Activated CD4-positive, CD25-positive, alpha-beta regulatory T cell treated with anti-CD3 and anti-CD28 coated beads, Interleukin-2, amount 50 U/mL, for 24 hours (primary cell): ENCODE measurements at regions not wholly inside any gene's neighbourhood (a gene's known extent, or its start where the extent isn't known, plus 50 kb on each side); places are given as distances from the start of the nearest gene placed in this dataset.
A peak's percentile ranks its signal among the peaks of the same experiment; 100 is the strongest.
"Not testable (repeated sequence)": the region's sequence is repeated elsewhere in the genome, so short reads cannot be mapped to it uniquely, and the experiment has no call there.

Source experiments
- ATAC-seq, 2 donors: fragments of 150-1000 bp; cut with Tn5 transposase; one replicate each; pipeline ENCODE4 v1.10.0; 2021; ENCODE audit warnings: mild to moderate bottlenecking in 1 of 2, moderate library complexity in 1 of 2

DNA sequence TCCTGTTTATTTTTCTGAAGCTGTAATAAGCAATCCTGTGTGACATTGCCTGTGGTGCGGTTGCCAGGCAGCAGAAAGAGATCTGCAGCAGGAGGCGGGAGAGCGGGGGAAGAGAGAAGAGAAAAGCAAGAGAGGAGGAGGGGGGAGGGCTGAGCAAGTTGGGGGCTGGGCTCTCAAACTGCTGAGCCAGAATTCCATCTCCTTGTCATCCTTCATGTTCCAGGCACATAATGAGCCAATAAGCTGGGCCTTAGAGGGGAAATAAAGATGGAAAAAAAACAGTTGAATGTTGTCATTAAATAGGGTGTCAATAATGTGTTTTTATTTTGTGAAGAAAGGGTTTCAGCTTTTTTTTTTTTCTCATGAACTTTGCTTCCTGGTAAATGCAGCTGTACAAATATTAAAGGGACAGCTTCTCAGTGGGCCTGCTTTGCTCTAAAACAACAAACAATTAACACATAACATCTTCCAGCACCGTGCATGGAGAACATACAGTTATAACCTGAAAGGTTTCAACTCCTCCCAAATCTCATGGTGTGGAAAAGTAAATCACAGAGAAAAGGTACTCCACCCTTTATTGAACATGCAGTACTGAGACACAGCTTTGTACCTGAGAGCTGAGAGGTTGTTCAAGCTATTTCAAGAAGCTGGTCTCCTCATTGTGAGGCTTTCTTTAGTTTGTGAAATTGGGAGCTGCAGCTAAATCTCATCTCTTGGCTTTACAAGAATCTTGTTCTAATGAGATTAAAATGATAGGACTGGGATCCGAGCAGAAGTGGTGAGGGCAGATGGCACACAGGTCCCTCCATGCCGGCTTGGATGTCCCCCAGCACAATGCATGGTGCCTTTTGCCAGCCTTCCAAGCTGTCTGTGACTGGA, 451.1 kb upstream of the KCNMB2 start:
- ATAC-seq: no peak

DNA sequence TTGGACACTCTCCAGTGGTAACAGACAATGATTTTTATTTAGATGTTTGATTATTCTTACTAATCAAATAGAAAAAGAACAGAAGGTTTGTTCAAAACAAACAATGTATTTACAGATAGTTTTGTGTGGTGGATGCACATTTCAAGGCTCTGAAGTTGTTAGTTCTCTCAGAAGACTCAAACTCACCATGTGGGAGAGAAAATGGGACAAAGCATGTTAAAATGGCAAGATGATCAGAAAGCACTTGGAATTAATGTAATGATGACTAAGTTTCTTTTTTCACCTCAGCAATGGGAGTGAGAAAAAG, 450.5 kb upstream of the KCNMB2 start:
- ATAC-seq: no peak

DNA sequence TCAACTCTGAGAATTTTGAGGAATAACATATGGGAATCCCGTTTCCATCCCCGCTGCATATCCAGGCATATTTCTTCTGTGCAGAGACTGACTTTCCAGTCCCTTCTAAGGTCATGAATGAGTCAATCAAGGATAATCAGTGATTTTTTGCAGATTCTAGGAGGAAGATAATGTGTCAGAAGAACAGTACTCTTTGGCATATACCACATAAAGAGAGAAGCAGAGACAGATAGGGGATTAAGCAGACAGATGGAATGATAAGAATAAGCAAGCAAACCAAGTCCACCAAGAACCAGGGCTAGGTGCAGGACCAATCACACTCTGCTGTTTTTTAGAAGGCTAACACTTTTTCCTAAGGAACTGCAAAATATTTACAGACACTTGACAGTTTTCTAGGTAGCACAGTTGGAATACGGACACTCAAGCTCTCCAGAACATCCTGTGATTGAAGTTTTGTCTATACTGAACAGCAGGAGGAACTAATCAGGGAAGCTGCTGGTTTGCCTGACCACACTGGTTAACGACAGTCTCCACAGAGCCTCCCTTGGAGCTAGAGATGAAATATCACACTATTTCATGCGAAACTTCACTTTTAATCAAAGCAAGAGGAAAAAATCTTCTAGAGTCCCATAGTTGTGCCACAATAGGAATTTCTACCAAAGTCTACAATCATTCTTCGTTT, 450.0 kb upstream of the KCNMB2 start:
- ATAC-seq: no peak

DNA sequence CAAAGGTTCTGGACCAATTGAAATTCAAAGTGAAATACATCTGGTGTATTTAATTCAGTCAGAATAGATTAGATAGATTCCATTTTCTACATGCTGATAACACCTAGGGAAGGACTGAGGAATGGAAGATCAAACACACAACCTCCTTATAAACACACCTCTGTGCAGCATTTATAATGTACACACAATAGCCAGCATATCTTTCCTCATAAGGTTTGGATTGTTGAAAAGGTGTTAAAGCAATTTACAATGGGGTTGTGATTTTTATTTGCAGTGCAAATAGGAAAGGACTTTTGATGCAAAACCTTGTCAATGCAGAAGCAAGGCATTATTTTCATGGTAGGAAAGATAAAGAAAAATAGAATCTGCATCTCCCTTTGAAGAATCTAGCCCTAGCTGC, 448.9 kb upstream of the KCNMB2 start:
- no peak for ATAC-seq

DNA sequence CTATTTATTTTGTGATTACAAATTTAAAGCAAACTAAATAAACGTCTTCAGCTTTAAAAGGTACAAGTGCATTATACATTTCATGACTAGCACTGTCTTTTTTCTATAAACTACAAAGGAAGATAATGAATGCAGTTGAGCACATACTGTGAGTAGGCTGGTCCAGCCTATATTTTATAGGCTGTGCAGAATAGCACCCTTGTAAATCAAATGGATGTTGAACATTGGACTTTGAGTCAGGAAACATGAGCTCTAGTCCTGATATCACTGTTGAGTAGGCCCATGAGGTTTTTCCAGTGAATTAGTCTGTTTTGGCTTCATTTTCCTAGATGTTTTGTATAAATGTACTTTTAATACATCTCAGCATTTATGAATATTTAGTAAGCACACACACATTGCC, 447.3 kb upstream of the KCNMB2 start:
- ATAC-seq: no peak

DNA sequence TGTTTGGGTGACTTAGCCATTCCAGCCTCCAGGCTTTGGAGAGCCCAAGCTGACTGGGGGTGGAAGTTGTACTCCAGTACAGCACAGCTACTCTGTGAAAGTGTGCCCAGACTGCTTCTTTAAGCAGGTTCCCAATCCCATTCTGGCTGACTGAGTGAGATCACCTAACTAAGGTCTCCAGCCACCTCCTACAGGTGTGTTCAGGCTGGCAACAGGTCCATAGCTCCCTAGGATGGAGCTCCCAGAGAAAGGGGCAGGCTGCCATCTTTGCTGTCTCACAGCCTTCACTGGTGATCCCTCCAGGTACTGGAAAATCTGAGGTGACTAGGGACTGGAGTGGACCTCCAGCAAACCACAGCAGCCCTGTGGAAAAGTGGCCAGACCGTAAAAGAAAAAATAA, 445.3 kb upstream of the KCNMB2 start:
- no peak for ATAC-seq

DNA sequence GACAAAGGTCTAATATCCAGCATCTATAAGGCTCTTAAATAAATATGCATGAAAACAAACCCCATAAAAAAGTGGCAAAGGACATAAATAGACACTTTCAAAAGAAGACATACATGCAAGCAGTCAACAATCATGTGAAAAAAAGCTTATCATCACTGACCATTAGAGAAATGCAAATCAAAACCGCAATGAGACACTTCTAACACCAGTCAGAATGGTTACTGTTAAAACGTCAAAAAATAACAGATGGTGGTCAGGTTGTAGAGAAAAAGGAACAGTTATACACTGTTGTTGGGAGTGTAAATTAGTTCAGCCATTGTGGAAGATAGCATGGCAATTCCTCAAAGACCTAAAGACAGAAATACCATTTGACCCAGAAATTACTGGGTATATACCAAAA, 440.7 kb upstream of the KCNMB2 start:
- no peak for ATAC-seq

DNA sequence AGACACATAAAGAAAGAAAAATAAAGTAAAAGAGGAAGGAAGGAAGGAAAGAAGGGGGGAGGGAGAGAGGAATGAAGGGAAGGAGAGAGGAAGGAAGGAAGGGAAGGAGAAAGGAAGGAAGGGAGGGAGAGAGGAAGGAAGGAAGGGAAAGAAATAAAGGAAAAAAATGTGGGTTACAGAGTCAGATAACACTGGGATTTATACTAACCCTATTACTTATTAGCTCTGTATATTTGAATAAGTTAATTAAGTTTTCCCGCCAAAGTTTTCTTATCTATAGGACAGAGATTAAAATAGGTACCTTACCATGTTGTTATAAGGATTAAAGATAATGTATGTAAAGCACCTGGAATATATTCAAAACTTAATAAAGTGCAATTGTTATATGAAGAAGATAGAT, 439.3 kb upstream of the KCNMB2 start:
- ATAC-seq: no peak

DNA sequence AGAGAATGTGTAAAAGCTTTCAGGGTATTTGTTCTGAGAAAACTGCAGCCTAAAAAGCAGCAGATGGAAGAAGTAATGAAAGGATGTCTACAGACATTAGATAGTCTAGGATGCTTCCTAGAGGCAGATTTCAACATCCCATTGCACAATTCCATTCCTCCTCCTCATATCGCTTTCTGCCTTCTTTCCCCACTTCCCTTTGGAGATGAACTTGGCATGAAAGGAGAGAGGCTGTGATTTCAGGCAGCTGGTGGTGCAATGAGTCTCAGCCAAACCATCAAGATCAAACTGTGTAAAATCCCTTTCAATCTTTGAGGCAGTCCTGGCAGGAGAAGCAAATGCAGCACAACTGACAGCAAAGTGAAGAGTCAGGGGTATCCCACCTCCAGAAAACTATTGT, 438.7 kb upstream of the KCNMB2 start:
- no peak for ATAC-seq

DNA sequence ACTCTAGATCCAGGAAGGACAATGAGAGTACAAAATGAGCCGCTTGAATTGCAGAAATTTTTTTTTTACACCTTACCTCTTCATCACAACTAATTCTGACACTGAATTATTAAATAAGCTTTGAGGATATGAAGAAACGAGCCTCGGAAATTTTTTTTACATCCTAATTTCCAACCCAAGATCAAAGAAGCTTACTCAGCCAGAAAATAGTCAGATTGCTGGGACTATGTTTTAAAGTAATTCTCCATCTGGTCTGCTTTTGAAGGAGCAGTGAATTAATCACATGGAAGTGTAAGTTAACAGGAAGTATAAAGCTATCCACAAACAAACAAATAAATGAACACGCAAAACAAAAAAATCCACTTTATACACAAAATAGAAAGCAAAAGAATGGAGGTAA, 437.0 kb upstream of the KCNMB2 start:
- no peak for ATAC-seq

DNA sequence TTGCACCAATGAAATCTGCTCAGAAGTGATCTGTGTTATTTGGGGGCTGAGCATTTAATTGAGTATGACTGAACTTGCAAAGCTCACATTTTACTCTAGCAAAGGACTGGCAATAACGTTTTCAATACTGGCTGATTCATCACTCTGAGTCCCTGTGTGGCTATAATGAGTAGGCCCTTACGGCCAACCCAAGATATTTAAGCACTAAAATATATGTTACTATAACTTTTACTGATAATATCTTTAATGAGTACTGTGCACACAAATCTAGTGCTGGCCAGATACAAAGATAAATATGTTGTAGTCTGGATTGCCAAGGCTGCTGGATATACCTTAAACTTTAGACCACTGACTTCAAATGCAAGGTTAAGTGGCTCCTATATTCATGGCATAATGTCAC, 436.4 kb upstream of the KCNMB2 start:
- ATAC-seq: no peak

DNA sequence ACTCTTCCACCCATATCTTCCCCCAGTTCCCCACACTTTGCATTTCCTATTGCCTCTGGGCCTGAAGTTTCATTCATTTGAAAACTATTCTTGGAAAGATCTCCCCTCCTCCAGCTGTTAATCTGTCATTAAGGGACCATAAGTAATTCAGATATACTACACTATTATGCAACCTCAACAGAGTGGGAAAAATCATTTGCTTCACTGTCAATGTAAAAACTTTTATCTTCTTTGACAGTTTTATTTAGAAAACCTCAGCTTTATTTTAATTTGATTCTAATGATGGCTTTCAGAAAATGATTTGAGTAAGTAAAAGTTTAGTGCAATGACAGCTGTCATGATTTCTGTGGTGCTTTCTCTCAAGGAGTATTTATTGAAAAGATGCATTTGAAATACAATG, 435.3 kb upstream of the KCNMB2 start:
- no peak for ATAC-seq

DNA sequence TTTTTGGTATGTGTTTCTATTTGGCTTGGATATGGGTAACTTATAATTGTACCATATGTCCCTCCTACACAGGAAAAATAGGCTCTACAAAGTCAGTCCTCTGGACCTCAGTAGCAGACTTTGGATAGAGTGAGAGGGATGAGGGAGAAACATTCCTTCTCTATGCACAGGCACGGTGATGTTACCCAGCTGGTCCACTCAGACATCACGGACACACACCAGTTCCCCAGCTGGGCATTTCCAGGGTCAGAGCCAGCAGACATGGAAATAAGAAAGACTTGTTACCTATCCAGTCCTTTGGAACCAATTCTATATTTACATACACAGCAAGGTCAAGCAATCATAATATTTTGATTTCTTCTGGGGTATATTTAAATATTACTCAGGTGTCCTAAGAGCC, 433.1 kb upstream of the KCNMB2 start:
- ATAC-seq: no peak

DNA sequence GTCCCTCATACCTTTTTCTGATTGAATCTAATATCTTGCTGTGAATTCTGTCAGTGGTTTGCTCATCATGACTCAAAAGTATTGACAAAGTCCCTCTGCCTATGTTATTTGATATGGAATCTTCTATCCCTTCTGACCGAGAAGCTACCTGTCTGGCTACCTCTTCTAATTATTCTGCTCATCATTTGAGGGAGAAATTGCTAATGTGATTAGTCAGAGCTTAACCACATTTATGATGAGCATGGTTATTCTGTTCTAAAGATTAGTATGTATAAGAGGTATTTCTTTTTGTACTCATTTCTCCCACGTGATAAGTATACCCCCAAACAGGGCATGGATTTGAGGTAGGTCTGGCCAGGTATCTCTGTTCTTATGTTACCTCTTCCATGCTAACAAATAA, 428.4 kb upstream of the KCNMB2 start:
- ATAC-seq: no peak

DNA sequence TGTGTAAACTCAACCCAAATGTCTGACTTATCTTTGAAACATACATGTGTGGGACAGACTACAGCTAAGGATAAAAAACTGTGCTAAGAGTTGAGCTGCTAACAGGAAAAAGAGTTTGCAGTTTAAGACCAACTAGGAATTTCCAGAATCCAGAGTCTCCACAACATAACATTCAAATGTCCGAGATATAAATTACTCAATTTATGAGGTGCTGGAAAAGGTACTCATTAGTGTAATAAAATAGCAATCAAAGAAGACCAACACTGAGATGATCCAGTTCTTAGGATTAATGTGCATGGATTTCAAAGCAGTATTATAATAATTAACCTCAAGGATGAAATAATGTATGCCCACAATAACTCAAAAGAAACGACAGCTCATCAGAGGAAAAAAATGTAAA, 426.5 kb upstream of the KCNMB2 start:
- ATAC-seq: no peak

DNA sequence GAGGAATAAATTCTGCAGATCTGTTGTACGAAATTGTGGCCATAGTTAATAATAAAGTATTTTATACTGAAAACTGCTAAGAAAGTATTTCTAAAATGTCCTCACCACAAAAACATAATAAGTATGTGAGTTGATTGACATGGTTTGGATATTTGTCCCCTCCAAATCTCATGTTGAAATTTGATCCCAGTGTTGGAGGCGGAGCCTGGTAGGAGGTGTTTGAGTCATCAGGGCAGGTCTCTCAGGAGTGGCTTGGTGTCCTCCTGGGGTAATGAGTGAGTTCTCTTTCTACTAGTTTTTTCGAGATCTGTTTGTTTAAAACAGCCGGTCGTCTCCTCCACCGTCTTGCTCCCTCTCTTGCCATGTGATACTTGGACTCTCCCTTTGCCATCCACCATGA, 424.1 kb upstream of the KCNMB2 start:
- ATAC-seq: no peak

DNA sequence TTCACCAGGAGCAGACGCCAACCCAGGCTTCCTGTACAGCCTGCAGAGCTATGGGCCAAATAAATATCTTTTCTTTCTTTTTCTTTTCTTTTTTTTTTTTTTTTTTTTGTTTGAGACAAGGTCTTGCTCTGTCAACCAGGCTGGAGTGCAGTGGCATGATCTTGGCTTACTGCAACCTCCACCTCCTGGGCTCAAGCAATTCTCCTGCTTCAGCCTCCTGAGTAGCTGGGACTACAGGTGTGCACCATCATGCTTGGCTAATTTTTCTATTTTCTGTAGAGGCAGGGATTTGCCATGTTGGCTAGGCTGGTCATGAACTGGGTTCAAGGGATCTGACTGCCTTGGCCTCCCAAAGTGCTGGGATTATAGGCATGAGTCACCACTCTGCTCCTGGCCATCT, 423.7 kb upstream of the KCNMB2 start:
- ATAC-seq: not testable (repeated sequence)

DNA sequence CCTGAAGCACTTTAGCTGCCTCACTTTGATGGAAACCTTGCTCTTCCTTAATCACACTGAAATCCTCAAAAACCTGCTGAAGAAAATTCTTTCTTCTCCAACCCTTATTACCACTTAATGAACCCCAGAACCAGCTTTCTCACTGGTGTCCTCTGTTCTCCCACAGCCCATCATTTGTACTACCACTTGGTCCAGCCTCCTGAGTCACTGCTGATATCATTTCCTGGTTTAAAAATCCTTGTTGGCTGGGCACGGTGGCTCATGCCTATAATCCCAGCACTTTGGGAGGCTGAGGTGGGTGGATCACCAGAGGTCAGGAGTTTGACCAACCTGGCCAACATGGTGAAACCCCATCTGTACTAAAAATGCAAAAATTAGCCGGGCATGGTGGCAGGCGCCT, 418.6 kb upstream of the KCNMB2 start:
- no peak for ATAC-seq

DNA sequence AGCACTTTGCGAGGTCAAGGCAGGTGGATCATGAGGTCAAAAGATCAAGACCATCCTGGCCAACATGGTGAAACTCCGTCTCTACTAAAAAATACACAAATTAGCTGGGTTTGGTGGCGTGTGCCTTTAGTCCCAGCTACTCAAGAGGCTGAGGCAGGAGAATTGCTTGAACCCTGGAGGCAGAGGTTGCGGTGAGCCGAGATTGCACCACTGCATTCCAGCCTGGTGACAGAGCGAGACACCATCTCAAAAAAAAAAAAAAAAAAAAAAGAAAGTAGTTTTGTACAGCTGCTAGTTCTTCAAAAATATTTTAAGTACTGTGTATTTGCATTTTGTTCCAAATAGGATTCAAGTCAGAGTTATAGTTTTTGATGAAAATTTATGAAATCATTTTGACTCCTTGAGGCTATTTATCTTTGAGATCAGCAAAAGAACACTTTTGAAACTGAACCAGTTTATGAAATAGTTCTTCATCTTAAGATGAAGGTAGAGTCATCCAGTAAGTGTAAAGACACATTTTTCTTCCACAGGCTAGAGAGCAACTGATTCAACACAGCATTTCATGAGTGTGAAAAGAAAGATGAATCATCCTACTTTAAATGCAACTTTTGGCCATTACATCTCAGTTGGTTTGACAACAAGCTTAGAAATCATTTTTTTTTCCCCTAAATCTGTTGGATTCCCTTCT, 416.5 kb upstream of the KCNMB2 start:
- ATAC-seq: not testable (repeated sequence)

DNA sequence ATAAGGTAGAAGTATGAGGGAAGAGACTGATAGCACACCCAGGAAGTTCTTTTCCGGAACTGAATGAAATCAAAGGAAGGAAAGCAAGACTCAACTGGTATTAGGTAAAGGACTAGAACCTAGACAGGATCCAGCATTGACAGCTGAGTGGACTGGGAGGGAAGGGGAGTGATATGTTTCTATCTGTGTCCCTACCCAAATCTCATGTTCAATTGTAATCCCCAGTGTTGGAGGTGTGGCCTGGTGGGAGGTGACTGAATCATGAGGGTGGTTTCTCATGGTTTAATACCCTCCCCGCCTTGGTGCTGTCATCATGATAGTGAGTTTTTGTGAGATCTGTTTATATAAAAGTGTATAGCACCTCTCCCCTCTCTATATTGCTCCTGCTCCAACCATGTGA, 415.9 kb upstream of the KCNMB2 start:
- ATAC-seq: peak in 1 of 2 donors; percentile 17

DNA sequence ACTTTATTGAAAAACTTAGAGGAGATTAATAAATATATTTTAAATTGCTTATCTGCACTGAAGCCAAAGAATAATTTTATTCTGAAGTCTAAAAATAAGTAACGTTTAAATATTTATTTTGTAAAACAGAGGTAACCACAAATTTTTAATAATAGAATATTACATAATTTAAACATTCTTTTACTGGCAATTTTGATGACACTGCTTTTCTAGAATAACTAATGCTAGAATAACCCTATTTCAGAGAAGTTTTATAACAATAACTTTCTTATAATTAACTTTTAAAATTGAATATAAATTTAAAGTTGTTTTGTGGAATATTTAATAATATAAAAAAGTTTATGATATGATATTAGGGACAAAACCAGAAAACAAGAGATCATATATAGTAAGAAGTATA, 409.6 kb upstream of the KCNMB2 start:
- ATAC-seq: no peak

DNA sequence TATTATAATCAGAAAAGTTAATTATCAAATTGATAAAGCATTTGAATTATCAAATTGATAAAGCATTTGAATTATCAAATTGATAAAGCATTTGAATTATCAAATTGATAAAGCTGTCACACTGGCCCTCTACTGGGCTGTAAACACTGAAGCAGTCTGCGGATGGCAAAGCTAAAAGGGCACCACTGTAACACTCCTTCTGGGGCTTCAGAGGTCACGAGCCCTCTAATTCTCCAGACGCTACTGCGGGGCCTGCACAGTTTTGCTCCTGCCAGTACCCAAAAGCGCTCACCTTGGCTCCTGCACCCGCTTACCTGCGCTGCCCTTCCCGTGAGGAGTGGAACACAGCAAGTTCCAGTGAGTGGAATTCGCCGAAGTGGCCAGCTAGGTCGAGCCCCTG, 409.0 kb upstream of the KCNMB2 start:
- ATAC-seq: no peak

DNA sequence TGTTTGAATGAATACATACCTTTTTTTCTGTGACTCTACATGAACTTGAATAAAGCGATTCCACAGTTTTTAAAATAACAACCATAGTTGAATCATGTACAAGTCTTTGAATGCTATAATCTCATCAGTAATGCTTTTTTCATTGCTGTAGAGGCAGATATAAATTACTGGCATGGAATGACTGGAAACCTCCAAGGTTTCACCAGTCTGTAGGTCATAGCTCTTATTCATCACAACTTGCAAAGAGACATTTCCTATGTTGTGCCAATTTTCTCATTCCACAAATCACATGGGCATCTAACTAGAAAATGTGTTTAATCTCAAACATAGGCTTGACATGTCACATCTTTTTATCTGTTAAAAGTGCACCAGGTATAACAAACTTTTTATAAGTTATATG, 407.1 kb upstream of the KCNMB2 start:
- ATAC-seq: no peak

DNA sequence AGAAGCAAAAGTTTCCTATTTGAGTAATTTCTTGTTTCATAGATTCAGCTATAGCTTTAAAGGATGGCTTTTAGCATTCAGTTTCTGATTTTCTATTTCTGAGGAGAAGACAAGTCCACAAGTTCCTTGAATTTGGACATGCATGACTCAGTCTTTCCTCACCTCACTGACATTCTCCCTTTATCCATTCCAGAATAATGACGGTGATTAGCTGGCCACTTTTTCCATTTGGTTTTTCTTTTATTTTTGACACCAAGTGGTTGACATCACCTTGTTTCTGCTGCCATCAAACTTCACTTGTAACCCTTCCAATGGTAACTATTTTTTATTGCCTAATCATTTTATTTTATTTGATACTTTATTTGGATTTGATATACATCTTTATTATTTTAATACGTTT, 404.4 kb upstream of the KCNMB2 start:
- no peak for ATAC-seq
